ENCODE measurements at regions not wholly inside any gene's neighbourhood (a gene's known extent, or its start where the extent isn't known, plus 50 kb on each side); places are given as distances from the start of the nearest gene placed in this dataset.

DNA sequence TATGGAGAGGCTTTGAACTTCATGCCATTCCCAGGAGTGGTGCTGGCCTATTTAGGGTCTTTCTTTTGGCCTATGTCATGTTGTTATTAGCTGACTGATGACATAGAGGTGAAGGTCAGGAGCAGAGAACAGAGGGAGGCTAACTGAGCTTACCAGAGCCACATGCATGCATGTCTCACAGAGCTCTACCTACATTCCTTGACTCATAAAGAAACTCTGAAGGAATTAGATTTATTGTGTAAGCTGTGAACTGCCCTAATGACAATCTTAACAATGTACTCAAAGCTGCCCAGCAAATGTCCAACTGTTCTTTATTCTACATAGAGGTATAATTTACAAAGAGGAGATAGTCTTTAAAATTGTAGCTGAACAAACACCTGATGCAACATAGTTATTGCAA lies 192.7 kb upstream of the CNR1 start:
- Mint-ChIP-seq H3K4me3 (no peak overlapping the region), H3K9me3 (no peaks in the 10 kb centered on the region), H3K4me1 (ENCODE audit: low read depth) (no peaks in the 10 kb centered on the region), H3K36me3 (ENCODE audit: low read depth) (no peaks in the 10 kb centered on the region), H3K27me3 (no peaks in the 10 kb centered on the region), H3K27ac (no peak overlapping the region)
- intact Hi-C loops (cut with micrococcal nuclease): no loop called here

DNA sequence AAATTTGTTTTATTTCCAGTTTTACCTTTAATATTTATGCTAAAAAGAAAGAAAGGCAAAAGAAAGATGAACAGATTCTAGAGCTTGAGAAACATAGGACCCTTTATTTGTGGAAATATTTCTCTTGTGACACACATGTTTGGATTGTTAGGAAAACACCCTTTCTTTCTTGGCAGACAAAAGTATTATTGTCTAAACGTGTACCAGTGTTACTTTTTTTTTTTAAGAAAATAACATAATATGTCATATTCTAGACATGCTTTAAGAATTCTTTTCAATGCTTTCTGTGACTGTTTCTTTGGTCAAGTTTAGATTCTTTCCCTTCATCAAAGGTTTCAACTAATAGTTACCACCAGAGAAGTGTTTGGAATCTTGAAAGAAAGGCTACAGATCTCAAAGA lies 183.4 kb upstream of the CNR1 start:
- no peak overlapping the region for H3K4me3 Mint-ChIP-seq
- intact Hi-C loops (cut with micrococcal nuclease): no loop called here
- H3K9me3 Mint-ChIP-seq: peaks cover 11% of the 10 kb centered on the region
- no peak overlapping the region for H3K27ac Mint-ChIP-seq
- H3K4me1 Mint-ChIP-seq (ENCODE audit: low read depth): no peaks in the 10 kb centered on the region
- H3K36me3 Mint-ChIP-seq (ENCODE audit: low read depth): no peaks in the 10 kb centered on the region
- no peaks in the 10 kb centered on the region for H3K27me3 Mint-ChIP-seq

DNA sequence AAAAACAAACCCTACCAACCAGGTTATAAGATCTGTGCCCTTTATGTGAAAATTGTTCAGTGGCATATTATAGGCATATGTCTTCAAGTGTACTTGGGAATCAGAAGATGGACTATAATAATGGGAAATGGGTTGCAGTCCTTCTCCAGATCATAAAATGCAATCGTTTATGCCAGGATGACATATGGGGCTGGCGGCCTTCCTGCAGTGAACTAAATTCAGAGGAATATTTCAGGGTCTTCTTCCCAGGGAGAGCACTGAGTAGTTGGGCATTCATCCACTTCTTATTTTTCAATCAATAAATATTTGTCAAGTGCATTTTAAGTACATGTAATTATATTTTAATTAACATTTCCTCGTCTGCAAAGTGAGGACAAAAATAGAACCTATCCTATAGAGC lies 176.2 kb upstream of the CNR1 start:
- no peaks in the 10 kb centered on the region for H3K4me1 Mint-ChIP-seq (ENCODE audit: low read depth)
- H3K4me3 Mint-ChIP-seq: no peak overlapping the region
- H3K27me3 Mint-ChIP-seq: no peaks in the 10 kb centered on the region
- no peak overlapping the region for H3K27ac Mint-ChIP-seq
- intact Hi-C loops (cut with micrococcal nuclease): no loop called here
- H3K9me3 Mint-ChIP-seq: no peaks in the 10 kb centered on the region
- H3K36me3 Mint-ChIP-seq (ENCODE audit: low read depth): no peaks in the 10 kb centered on the region

DNA sequence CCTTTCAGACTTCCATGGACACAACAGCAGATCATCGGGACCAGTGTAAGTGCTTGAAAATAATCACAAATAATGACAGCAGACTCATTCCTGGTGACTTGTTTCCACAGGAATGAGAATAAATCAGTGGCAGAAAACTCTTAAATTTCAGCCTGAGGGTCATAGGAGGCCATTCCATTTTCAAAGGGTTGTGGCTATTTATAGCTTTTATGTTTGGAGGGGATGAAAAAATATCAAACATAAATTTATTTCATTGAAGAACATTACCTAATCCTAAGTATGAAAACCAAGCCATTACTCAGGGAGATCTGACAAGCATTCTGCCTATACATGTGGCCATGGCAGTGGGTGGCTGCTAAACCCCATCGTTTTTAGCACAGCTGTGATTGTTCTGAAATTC lies 173.6 kb upstream of the CNR1 start:
- intact Hi-C loops (cut with micrococcal nuclease): no loop called here
- H3K27ac Mint-ChIP-seq: no peak overlapping the region
- no peaks in the 10 kb centered on the region for H3K36me3 Mint-ChIP-seq (ENCODE audit: low read depth)
- H3K4me1 Mint-ChIP-seq (ENCODE audit: low read depth): no peaks in the 10 kb centered on the region
- peaks cover 7% of the 10 kb centered on the region for H3K9me3 Mint-ChIP-seq
- no peaks in the 10 kb centered on the region for H3K27me3 Mint-ChIP-seq
- no peak overlapping the region for H3K4me3 Mint-ChIP-seq

DNA sequence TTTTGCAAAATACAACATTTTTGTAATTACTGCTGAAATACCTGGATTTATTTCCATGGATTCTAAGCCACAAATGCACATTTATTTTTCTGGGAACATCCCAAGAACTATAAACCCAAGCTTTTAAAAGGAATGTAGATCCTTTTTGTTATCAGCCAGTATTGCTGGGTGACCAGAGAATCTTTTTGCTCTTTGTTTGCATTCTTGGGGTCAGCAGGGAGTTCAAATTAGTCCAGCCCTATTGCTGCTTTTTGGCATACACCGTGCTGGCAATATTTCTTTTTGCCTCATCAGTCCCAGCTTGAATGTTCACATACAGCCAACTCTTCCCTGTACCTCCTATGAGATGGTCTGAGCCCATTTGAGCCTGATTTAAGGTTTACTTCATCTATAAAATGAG lies 155.2 kb upstream of the CNR1 start:
- no peaks in the 10 kb centered on the region for H3K4me1 Mint-ChIP-seq (ENCODE audit: low read depth)

DNA sequence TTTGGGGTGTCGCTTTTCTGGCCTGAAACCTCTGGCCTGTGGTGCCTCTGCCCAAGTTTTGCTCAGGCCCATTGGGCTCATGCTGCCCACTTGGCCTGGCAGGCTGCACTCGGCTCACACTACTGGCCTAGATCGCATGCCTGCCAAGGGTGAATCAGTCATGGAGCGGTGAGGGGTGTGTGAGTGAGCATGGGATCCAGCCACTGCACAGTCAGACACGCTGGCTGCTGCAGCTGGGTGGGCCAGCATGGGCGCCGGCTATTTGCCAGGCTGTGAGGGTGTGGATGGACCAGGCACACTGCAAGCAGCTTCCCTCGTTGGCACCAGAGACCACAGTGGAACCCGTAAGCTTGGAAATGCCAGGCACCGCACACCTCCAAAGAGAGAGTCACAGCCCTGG lies 145.4 kb upstream of the CNR1 start:
- H3K27ac Mint-ChIP-seq: no peak overlapping the region
- no peaks in the 10 kb centered on the region for H3K27me3 Mint-ChIP-seq
- no peak overlapping the region for H3K4me3 Mint-ChIP-seq
- no peaks in the 10 kb centered on the region for H3K36me3 Mint-ChIP-seq (ENCODE audit: low read depth)
- intact Hi-C loops (cut with micrococcal nuclease): no loop called here
- H3K9me3 Mint-ChIP-seq: no peaks in the 10 kb centered on the region
- H3K4me1 Mint-ChIP-seq (ENCODE audit: low read depth): no peaks in the 10 kb centered on the region

More for the DNA sequence above, 155.2 kb upstream of the CNR1 start:
- Mint-ChIP-seq H3K4me3 (no peak overlapping the region), H3K9me3 (no peaks in the 10 kb centered on the region), H3K27me3 (peaks cover 5% of the 10 kb centered on the region), H3K36me3 (ENCODE audit: low read depth) (no peaks in the 10 kb centered on the region), H3K27ac (no peak overlapping the region)
- intact Hi-C loops (cut with micrococcal nuclease): no loop called here

DNA sequence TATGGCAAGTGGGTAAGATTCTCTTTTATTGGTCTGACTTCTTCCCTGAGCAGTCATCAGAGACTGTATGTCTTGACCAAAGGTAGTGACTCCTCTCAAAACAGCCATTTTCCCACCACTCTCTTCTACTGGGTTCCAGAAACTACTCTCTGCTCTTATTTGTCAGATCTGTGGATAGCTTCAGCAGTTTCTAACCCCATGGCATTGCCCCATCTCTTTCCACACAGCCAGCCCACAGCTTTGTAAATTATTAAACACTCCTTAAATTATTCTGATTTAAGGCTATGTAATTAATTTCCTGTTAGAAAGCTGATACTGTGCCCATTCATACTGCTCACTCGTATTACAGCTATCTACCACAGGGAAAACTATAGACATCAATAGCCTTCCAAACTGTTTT lies 138.4 kb upstream of the CNR1 start:
- Mint-ChIP-seq H3K4me1 (ENCODE audit: low read depth) (no peaks in the 10 kb centered on the region), H3K4me3 (no peak overlapping the region), H3K36me3 (ENCODE audit: low read depth) (no peaks in the 10 kb centered on the region), H3K9me3 (no peaks in the 10 kb centered on the region), H3K27ac (no peak overlapping the region), H3K27me3 (no peaks in the 10 kb centered on the region)
- intact Hi-C loops (cut with micrococcal nuclease): no loop called here

DNA sequence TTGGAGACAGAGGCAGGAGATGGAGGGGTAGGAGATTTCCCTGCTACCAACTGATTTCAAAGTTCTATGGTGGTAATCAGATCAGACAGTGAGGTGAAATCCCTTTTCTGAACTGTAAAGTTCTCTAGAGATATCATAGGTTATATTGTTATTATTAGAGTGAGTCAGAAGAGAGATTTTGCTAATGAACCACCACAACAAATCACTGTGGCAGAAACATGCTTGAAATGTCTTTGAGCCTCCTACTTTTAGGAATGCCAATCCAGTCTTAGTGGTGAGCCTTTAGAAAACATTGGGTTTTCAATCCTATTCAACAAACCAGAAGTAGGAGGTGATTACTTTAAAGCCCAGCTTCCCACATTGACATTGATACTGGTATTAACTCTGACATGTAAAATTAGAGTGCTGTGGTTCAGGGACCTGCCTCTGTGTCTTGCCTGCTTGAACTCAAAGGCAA lies 136.7 kb upstream of the CNR1 start:
- Mint-ChIP-seq H3K36me3 (ENCODE audit: low read depth) (no peaks in the 10 kb centered on the region), H3K27me3 (no peaks in the 10 kb centered on the region), H3K4me1 (ENCODE audit: low read depth) (no peaks in the 10 kb centered on the region), H3K9me3 (no peaks in the 10 kb centered on the region), H3K4me3 (no peak overlapping the region), H3K27ac (no peak overlapping the region)
- intact Hi-C loops (cut with micrococcal nuclease): no loop called here

DNA sequence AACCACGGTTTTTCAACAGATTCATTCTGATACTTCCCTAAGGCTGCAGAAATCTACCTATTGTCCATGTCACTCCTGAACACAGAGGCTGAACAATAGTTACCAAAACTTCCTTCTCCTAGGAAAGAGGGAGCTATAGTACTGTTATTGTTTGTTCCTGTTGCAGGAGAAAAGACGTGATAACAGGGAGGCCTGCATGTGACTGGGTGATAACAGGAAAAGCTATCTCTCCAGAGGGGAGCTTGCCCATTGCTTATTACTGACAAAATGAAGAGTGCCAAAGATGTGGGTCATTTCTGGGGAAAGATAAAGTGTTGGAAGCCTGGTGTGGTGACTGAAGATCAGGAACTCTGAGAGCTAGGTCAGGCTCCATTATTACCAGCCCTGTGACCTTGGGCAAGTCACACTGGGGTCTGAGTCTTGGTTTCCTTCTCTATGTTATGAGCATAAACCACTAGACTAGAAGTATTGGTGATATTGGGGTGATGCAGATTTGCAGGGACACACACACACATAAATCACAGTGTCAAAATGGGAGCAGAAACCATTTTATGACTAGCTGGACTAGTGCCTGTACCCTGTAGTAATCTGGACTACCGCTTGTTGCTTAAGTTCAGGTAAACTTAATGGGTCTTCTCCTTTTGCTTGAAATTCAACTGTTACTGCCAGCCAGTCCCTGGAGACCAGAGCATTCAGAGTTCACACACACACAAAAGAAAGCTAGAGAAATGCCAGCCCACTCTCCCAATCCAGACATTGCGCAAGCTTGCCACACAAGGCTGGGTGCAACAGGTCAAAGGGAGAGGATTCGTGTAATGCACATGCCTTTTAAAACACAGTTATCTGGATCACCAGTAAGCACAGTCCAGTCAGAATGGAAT lies 136.0 kb upstream of the CNR1 start:
- H3K27me3 Mint-ChIP-seq: no peaks in the 10 kb centered on the region
- no peak overlapping the region for H3K4me3 Mint-ChIP-seq
- intact Hi-C loops (cut with micrococcal nuclease): no loop called here
- no peaks in the 10 kb centered on the region for H3K9me3 Mint-ChIP-seq
- H3K4me1 Mint-ChIP-seq (ENCODE audit: low read depth): no peaks in the 10 kb centered on the region
- H3K36me3 Mint-ChIP-seq (ENCODE audit: low read depth): no peaks in the 10 kb centered on the region
- H3K27ac Mint-ChIP-seq: no peak overlapping the region

DNA sequence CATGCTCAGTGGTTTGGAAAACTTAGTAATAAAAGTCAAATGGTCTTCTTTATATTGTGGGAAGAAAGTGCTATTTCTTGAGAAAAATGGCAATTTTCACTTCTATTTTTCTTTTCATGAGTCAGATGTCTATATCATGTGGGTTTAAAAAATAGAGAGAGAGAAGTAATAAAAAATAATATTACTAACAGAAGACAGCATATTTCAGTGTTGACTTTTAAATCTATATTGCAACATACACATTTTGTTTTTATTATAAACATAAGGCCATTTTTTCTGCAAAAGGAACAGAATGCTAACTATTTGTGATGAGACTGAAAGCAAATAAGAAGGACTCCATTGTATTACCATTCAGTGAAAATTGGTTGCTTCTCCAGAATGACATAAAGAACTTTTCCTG lies 135.1 kb upstream of the CNR1 start:
- intact Hi-C loops (cut with micrococcal nuclease): no loop called here
- no peaks in the 10 kb centered on the region for H3K36me3 Mint-ChIP-seq (ENCODE audit: low read depth)
- H3K27me3 Mint-ChIP-seq: no peaks in the 10 kb centered on the region
- no peaks in the 10 kb centered on the region for H3K9me3 Mint-ChIP-seq
- no peak overlapping the region for H3K4me3 Mint-ChIP-seq
- H3K27ac Mint-ChIP-seq: no peak overlapping the region
- H3K4me1 Mint-ChIP-seq (ENCODE audit: low read depth): no peaks in the 10 kb centered on the region

DNA sequence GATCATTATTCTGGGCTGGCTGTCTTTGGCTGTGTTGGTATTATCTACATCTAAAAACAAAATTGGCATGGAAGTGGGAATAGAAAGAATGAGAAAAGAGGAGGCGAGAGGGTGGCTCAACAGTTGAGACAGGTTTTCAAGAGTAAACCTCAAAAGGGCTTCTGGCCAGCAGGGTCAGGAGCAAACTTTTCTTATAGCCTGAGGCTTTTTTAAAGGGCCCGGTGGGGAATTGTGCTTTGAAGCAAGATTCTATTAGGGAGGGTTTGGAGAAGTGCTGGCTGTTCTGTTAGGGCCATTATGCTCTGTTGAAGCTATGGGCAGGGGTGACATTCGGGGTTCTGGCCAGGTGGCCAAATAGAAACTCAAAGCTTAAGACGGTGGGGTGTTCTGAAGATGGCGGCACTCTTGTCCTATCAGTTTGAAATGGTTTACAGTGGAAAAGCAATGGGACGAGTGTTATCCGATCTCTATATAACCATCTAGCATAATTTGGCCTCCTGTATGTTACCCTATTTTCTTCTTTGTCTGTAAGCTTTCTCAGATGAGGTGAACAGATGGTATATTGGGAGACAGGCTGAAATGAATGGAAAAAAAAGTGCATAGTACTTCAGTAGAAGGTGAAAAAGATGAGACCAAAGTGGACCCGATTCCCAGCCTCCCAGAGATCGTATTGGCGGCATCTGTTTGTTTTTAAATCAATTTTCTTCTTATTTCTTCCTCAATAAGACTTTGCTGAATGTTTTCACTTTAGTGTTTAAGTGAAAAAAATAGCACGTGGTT lies 132.1 kb upstream of the CNR1 start:
- Mint-ChIP-seq H3K27me3 (no peaks in the 10 kb centered on the region), H3K4me1 (ENCODE audit: low read depth) (peaks cover 6% of the 10 kb centered on the region), H3K9me3 (no peaks in the 10 kb centered on the region), H3K36me3 (ENCODE audit: low read depth) (no peaks in the 10 kb centered on the region), H3K27ac (no peak overlapping the region), H3K4me3 (no peak overlapping the region)
- intact Hi-C loops (cut with micrococcal nuclease): no loop called here

DNA sequence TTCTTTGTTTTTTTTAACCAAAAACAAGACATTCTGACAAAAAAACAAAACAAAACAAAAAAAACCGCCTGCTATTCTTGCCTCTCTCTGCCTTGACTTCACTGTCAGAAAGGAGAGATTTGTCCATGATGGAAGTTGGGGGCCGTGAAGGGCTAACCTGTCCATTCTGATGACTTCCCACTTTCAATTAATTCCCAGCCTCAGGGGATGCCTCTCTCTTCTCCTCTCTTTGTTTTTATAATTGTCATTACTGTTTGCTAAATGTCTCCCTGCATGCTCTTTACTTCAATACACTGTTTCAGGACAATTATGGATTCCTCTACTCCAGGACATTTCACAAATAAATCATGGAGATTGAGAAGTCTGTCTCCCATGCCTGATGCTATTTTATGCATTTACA lies 130.5 kb upstream of the CNR1 start:
- peaks cover 6% of the 10 kb centered on the region for H3K4me1 Mint-ChIP-seq (ENCODE audit: low read depth)
- H3K27me3 Mint-ChIP-seq: no peaks in the 10 kb centered on the region
- H3K4me3 Mint-ChIP-seq: no peak overlapping the region
- no peaks in the 10 kb centered on the region for H3K36me3 Mint-ChIP-seq (ENCODE audit: low read depth)
- no peaks in the 10 kb centered on the region for H3K9me3 Mint-ChIP-seq
- H3K27ac Mint-ChIP-seq: no peak overlapping the region
- intact Hi-C loops (cut with micrococcal nuclease): no loop called here

DNA sequence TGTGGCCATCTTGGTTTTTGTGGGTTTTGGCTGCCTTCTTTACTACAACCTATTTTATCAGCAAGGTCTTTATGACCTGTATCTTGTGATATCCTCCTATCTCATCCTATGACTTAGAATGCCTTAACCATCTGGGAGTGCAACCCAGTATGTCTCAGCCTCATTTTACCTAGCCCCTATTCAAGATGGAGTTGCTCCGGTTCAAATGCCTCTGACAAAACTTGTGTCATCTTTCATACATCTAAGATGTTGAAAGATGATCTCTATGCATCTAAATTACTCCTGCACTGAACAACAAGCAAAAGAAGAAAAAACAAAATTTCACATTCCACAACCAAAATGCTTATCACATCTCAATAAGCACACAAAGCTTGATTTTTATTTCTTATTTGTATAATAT lies 129.5 kb upstream of the CNR1 start:
- H3K27ac Mint-ChIP-seq: no peak overlapping the region
- H3K4me1 Mint-ChIP-seq (ENCODE audit: low read depth): peaks cover 9% of the 10 kb centered on the region
- H3K27me3 Mint-ChIP-seq: no peaks in the 10 kb centered on the region
- no peaks in the 10 kb centered on the region for H3K36me3 Mint-ChIP-seq (ENCODE audit: low read depth)
- no peak overlapping the region for H3K4me3 Mint-ChIP-seq
- intact Hi-C loops (cut with micrococcal nuclease): no loop called here
- no peaks in the 10 kb centered on the region for H3K9me3 Mint-ChIP-seq

DNA sequence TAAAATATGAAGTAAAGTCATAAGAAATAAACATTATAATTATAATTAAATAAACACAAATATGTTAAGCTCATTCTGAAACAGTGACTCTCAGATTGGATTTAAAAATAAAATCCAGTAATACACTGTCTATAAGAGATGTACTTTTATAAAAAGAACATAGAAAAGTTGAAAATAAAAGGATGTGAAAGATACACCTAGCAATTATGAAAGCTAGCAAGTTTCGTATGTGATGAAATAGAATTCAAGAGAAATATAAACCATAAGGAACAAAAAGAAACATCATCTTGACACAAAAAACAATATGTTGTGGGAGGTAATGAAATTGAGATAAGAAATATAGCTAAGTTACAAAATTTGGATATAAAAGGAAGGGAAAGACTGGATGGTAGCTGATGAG lies 128.6 kb upstream of the CNR1 start:
- Mint-ChIP-seq H3K4me3 (no peak overlapping the region), H3K4me1 (ENCODE audit: low read depth) (peaks cover 14% of the 10 kb centered on the region), H3K27me3 (no peaks in the 10 kb centered on the region), H3K36me3 (ENCODE audit: low read depth) (no peaks in the 10 kb centered on the region), H3K27ac (no peak overlapping the region), H3K9me3 (no peaks in the 10 kb centered on the region)
- intact Hi-C loops (cut with micrococcal nuclease): no loop called here
